ENCODE measurements at regions not wholly inside any gene's neighbourhood (a gene's known extent, or its start where the extent isn't known, plus 50 kb on each side); places are given as distances from the start of the nearest gene placed in this dataset.

DNA sequence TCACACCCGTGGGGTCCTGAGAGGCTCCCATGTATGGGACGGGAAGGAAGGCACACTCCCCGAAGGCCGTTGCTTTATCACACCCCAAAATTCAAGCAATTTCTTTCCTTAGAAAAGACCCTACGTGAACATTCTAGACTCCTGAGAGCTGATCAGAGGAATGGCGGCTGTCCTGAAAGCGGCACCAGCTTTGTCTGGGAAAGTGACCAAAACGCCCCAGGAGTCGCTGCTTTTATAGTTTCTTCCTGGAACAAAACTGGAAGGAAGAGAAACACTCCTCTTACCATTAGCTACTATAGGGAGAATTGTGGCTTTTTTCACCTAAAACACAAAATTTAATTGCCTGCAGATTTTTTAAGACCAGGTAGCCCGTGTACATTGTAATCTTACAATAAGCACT lies 261.8 kb upstream of the RNF32 start:
- TF ChIP-seq, protein P1, sequence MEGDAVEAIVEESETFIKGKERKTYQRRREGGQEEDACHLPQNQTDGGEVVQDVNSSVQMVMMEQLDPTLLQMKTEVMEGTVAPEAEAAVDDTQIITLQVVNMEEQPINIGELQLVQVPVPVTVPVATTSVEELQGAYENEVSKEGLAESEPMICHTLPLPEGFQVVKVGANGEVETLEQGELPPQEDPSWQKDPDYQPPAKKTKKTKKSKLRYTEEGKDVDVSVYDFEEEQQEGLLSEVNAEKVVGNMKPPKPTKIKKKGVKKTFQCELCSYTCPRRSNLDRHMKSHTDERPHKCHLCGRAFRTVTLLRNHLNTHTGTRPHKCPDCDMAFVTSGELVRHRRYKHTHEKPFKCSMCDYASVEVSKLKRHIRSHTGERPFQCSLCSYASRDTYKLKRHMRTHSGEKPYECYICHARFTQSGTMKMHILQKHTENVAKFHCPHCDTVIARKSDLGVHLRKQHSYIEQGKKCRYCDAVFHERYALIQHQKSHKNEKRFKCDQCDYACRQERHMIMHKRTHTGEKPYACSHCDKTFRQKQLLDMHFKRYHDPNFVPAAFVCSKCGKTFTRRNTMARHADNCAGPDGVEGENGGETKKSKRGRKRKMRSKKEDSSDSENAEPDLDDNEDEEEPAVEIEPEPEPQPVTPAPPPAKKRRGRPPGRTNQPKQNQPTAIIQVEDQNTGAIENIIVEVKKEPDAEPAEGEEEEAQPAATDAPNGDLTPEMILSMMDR (IDR thresholded peaks at IDR 0.05; ENCODE audit: low read depth, low read length, missing input control), result no peak
- TF ChIP-seq, protein P2, sequence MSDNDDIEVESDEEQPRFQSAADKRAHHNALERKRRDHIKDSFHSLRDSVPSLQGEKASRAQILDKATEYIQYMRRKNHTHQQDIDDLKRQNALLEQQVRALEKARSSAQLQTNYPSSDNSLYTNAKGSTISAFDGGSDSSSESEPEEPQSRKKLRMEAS (IDR thresholded peaks at IDR 0.05), result no peak
- TF ChIP-seq FOXA1 (IDR thresholded peaks at IDR 0.05), result no peak
- no peak for TF ChIP-seq YY1 (IDR thresholded peaks at IDR 0.05)
- TF ChIP-seq, protein P3, sequence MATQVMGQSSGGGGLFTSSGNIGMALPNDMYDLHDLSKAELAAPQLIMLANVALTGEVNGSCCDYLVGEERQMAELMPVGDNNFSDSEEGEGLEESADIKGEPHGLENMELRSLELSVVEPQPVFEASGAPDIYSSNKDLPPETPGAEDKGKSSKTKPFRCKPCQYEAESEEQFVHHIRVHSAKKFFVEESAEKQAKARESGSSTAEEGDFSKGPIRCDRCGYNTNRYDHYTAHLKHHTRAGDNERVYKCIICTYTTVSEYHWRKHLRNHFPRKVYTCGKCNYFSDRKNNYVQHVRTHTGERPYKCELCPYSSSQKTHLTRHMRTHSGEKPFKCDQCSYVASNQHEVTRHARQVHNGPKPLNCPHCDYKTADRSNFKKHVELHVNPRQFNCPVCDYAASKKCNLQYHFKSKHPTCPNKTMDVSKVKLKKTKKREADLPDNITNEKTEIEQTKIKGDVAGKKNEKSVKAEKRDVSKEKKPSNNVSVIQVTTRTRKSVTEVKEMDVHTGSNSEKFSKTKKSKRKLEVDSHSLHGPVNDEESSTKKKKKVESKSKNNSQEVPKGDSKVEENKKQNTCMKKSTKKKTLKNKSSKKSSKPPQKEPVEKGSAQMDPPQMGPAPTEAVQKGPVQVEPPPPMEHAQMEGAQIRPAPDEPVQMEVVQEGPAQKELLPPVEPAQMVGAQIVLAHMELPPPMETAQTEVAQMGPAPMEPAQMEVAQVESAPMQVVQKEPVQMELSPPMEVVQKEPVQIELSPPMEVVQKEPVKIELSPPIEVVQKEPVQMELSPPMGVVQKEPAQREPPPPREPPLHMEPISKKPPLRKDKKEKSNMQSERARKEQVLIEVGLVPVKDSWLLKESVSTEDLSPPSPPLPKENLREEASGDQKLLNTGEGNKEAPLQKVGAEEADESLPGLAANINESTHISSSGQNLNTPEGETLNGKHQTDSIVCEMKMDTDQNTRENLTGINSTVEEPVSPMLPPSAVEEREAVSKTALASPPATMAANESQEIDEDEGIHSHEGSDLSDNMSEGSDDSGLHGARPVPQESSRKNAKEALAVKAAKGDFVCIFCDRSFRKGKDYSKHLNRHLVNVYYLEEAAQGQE (IDR thresholded peaks at IDR 0.05), result no peak
- TF ChIP-seq JUND (IDR thresholded peaks at IDR 0.05), result no peak
- no peak for TF ChIP-seq GABPA (IDR thresholded peaks at IDR 0.05 in 1 of 2, conservative IDR thresholded peaks at IDR 0.05 in 1 of 2)
- no peak for TF ChIP-seq RAD21 (IDR thresholded peaks at IDR 0.05)
